ENCODE measurements at regions not wholly inside any gene's neighbourhood (a gene's known extent, or its start where the extent isn't known, plus 50 kb on each side); places are given as distances from the start of the nearest gene placed in this dataset.

DNA sequence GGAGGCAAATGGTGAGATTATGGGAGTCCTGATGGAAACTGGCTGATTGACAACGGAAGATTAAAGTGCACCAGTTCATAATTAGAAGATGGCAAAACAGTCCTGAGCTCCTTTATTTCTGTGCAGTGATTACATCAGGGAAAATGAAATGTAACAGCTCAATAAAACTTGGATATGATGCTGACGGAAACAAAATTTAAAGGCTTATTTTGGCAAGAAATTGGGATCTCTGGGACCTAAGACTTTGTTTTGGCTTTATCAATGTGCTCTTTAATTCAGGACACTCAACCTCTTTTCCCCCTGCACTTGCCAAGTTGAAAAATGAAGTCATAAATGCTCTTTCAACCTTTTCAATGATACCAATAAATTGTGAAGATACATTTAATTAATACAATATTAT, 226.8 kb downstream of the C6orf118 start:
- no peak overlapping the region for H3K27ac ChIP-seq
- WGBS (ENCODE audit: low lambda C conversion rate, missing lambda C conversion rate) = 87% methylated on average over 2 of the region's 2 CpGs
- no peaks in the 10 kb centered on the region for H4K20me1 ChIP-seq (ENCODE audit: insufficient read depth, poor library complexity, severe bottlenecking)
- DNase-seq (ENCODE audit: low spot score) = no peak
- TF ChIP-seq EZH2 (IDR thresholded peaks at IDR 0.05; ENCODE audit: borderline replicate concordance) (no peak), EZH2phosphoT487 (IDR thresholded peaks at IDR 0.05; ENCODE audit: low read depth, severe bottlenecking, unreplicated experiment) (no peak)
- TF ChIP-seq, protein P1, sequence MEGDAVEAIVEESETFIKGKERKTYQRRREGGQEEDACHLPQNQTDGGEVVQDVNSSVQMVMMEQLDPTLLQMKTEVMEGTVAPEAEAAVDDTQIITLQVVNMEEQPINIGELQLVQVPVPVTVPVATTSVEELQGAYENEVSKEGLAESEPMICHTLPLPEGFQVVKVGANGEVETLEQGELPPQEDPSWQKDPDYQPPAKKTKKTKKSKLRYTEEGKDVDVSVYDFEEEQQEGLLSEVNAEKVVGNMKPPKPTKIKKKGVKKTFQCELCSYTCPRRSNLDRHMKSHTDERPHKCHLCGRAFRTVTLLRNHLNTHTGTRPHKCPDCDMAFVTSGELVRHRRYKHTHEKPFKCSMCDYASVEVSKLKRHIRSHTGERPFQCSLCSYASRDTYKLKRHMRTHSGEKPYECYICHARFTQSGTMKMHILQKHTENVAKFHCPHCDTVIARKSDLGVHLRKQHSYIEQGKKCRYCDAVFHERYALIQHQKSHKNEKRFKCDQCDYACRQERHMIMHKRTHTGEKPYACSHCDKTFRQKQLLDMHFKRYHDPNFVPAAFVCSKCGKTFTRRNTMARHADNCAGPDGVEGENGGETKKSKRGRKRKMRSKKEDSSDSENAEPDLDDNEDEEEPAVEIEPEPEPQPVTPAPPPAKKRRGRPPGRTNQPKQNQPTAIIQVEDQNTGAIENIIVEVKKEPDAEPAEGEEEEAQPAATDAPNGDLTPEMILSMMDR (IDR thresholded peaks at IDR 0.05; ENCODE audit: poor library complexity) = no peak
- H3K4me1 ChIP-seq (ENCODE audit: insufficient read depth) = no peaks in the 10 kb centered on the region
- no peaks in the 10 kb centered on the region for H3K9me2 ChIP-seq (replicated peaks; ENCODE audit: insufficient read depth)
- no peaks in the 10 kb centered on the region for H3K36me3 ChIP-seq (replicated peaks; ENCODE audit: insufficient read depth, low read depth)
- H2AFZ ChIP-seq = no peak overlapping the region
- H3K9me3 ChIP-seq (ENCODE audit: low read depth) = no peaks in the 10 kb centered on the region
- H3K27me3 ChIP-seq = no peaks in the 10 kb centered on the region
- H3K4me2 ChIP-seq = no peak overlapping the region
- no peak overlapping the region for H3K4me3 ChIP-seq
- no peaks in the 10 kb centered on the region for H3K79me2 ChIP-seq

DNA sequence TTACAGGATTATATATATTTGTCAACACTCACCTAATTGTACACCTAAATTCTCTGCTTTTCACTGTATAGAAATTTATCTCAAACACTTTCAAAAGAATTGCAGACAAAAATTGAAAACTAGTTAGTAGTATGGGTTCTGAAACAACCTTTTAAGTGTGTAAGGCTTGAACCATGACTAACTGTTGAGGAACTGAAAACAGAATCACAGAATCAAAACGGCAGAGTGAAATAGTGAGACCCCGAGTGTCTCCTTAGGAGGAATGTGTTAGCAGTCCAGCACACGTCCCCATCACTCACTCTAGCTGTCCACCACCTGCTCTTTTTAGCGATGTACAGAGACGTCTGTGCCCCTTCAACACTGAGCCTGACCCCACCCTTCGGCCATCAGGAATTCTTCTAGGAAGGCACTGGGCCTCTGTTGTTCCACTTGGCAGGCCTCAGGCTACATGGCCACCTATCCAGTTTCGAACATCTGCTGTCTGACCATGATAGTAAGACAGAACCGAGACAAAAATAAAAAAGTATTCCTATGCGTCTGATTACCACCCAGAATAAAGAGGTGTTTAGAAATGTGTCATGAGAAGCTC, 227.4 kb downstream of the C6orf118 start:
- Histone ChIP-seq H3K9me2 (replicated peaks; ENCODE audit: insufficient read depth) (no peaks in the 10 kb centered on the region), H3K4me2 (no peak overlapping the region), H3K27me3 (no peaks in the 10 kb centered on the region), H3K27ac (no peak overlapping the region), H3K4me3 (no peak overlapping the region), H3K79me2 (no peaks in the 10 kb centered on the region), H4K20me1 (ENCODE audit: insufficient read depth, poor library complexity, severe bottlenecking) (no peaks in the 10 kb centered on the region), H3K4me1 (ENCODE audit: insufficient read depth) (no peaks in the 10 kb centered on the region), H3K9me3 (ENCODE audit: low read depth) (no peaks in the 10 kb centered on the region), H3K36me3 (replicated peaks; ENCODE audit: insufficient read depth, low read depth) (no peaks in the 10 kb centered on the region), H2AFZ (no peak overlapping the region)
- TF ChIP-seq EZH2 (IDR thresholded peaks at IDR 0.05; ENCODE audit: borderline replicate concordance) = no peak
- no peak for DNase-seq (ENCODE audit: low spot score)
- 83% methylated on average over 9 of the region's 9 CpGs for WGBS (ENCODE audit: low lambda C conversion rate, missing lambda C conversion rate)

- Histone ChIP-seq H3K4me1 (ENCODE audit: insufficient read depth) (no peaks in the 10 kb centered on the region), H3K9me3 (ENCODE audit: low read depth) (no peaks in the 10 kb centered on the region), H3K36me3 (replicated peaks; ENCODE audit: insufficient read depth, low read depth) (no peaks in the 10 kb centered on the region), H4K20me1 (ENCODE audit: insufficient read depth, poor library complexity, severe bottlenecking) (no peaks in the 10 kb centered on the region), H3K27me3 (no peaks in the 10 kb centered on the region), H2AFZ (no peak overlapping the region), H3K27ac (no peak overlapping the region), H3K4me2 (no peak overlapping the region), H3K4me3 (no peak overlapping the region), H3K79me2 (no peaks in the 10 kb centered on the region), H3K9me2 (replicated peaks; ENCODE audit: insufficient read depth) (no peaks in the 10 kb centered on the region)
- TF ChIP-seq EZH2 (IDR thresholded peaks at IDR 0.05; ENCODE audit: borderline replicate concordance) (no peak), EZH2phosphoT487 (IDR thresholded peaks at IDR 0.05; ENCODE audit: low read depth, severe bottlenecking, unreplicated experiment) (no peak)
- TF ChIP-seq, protein P1 (IDR thresholded peaks at IDR 0.05; ENCODE audit: poor library complexity) = no peak
- WGBS (ENCODE audit: low lambda C conversion rate, missing lambda C conversion rate) = 82% methylated on average over 2 of the region's 2 CpGs
- DNase-seq (ENCODE audit: low spot score) = no peak
Observed at GRCh38 chr6:165077876-165078275, 231.5 kb downstream of the C6orf118 start.

GRCh38 chr6:165071906-165072305, 237.5 kb downstream of the C6orf118 start:
- Histone ChIP-seq H3K27me3 (no peaks in the 10 kb centered on the region), H4K20me1 (ENCODE audit: insufficient read depth, poor library complexity, severe bottlenecking) (no peaks in the 10 kb centered on the region), H3K4me2 (no peak overlapping the region), H3K9me2 (replicated peaks; ENCODE audit: insufficient read depth) (no peaks in the 10 kb centered on the region), H3K36me3 (replicated peaks; ENCODE audit: insufficient read depth, low read depth) (no peaks in the 10 kb centered on the region), H3K27ac (no peak overlapping the region), H3K4me3 (no peak overlapping the region), H3K79me2 (no peaks in the 10 kb centered on the region), H3K4me1 (ENCODE audit: insufficient read depth) (no peaks in the 10 kb centered on the region), H2AFZ (no peak overlapping the region), H3K9me3 (ENCODE audit: low read depth) (no peaks in the 10 kb centered on the region)
- DNase-seq (ENCODE audit: low spot score) = no peak
- 84% methylated on average over 4 of the region's 4 CpGs for WGBS (ENCODE audit: low lambda C conversion rate, missing lambda C conversion rate)
- TF ChIP-seq EZH2 (IDR thresholded peaks at IDR 0.05; ENCODE audit: borderline replicate concordance) (no peak), EZH2phosphoT487 (IDR thresholded peaks at IDR 0.05; ENCODE audit: low read depth, severe bottlenecking, unreplicated experiment) (no peak)
- TF ChIP-seq, protein P1 (IDR thresholded peaks at IDR 0.05; ENCODE audit: poor library complexity) = no peak
